DOHH2 (cell line): ENCODE measurements at regions not wholly inside any gene's neighbourhood (a gene's known extent, or its start where the extent isn't known, plus 50 kb on each side); places are given as distances from the start of the nearest gene placed in this dataset.

ENCODE experiments used
- H3F3A ChIP-seq: fragments of 200-600 bp; sonication (generic), shearing (Covaris generic); 2 replicates; pipeline ENCODE4 v1.6.0; 2016; ENCODE audit warnings: antibody characterized with exemption, mild to moderate bottlenecking; ENCODE audit not compliant: control insufficient read depth, insufficient read depth
- H3K27ac ChIP-seq: fragments of 200-600 bp; sonication (generic); 2 replicates; pipeline ENCODE4 v1.5.1; 2014; ENCODE audit warnings: low read depth, mild to moderate bottlenecking, low read length, moderate library complexity
- H3K27me3 ChIP-seq: fragments of 200-600 bp; sonication (generic); 2 replicates; pipeline ENCODE4 v1.6.1; 2014; ENCODE audit warnings: mild to moderate bottlenecking, low read length, mixed read lengths; ENCODE audit not compliant: control insufficient read depth
- H3K36me3 ChIP-seq: fragments of 200-600 bp; sonication (generic); 2 replicates; pipeline ENCODE4 v1.6.1; 2014; ENCODE audit warnings: mild to moderate bottlenecking, low read length, moderate library complexity, mixed read lengths; ENCODE audit not compliant: control insufficient read depth
- H3K4me1 ChIP-seq: fragments of 200-600 bp; sonication (generic); 2 replicates; pipeline ENCODE4 v1.6.1; 2014; ENCODE audit warnings: mild to moderate bottlenecking, low read length, mixed read lengths; ENCODE audit not compliant: control insufficient read depth
- H3K4me2 ChIP-seq: fragments of 200-600 bp; sonication (generic); 2 replicates; pipeline ENCODE4 v1.6.0; 2014; ENCODE audit warnings: mild to moderate bottlenecking, low read length, moderate library complexity
- H3K4me3 ChIP-seq: fragments of 200-600 bp; sonication (generic); 2 replicates; pipeline ENCODE4 v1.5.1; 2014; ENCODE audit warnings: mild to moderate bottlenecking, low read length, mixed read lengths
- H3K79me2 ChIP-seq: fragments of 200-600 bp; sonication (generic); 2 replicates; pipeline ENCODE4 v1.6.1; 2014; ENCODE audit warnings: mild to moderate bottlenecking, low read length, mixed read lengths; ENCODE audit not compliant: control insufficient read depth
- H3K9me2 ChIP-seq: fragments of 200-600 bp; sonication (generic); replicated peaks from 2 replicates; pipeline ENCODE4 v1.6.1; 2014; ENCODE audit warnings: mild to moderate bottlenecking, low read length, mixed read lengths; ENCODE audit not compliant: control insufficient read depth
- H3K9me3 ChIP-seq: fragments of 200-600 bp; sonication (generic); 2 replicates; pipeline ENCODE4 v1.6.1; 2014; ENCODE audit warnings: antibody characterized with exemption, low read length, mixed read lengths; ENCODE audit not compliant: control insufficient read depth, insufficient read depth
- H4K20me1 ChIP-seq: fragments of 200-600 bp; sonication (generic); 2 replicates; pipeline ENCODE4 v1.6.0; 2014; ENCODE audit warnings: low read depth, mild to moderate bottlenecking, antibody characterized with exemption, low read length, moderate library complexity; ENCODE audit not compliant: control insufficient read depth, insufficient read depth
- EZH2phosphoT487 ChIP-seq: fragments of 200-600 bp; sonication (generic); IDR thresholded peaks from 2 replicates; pipeline ENCODE4 v1.6.1; 2017; ENCODE audit warnings: borderline replicate concordance, mild to moderate bottlenecking, antibody characterized with exemption, low read length, moderate library complexity, mixed read lengths
- TF ChIP-seq, protein P1 (sequence below): fragments of 200-600 bp; sonication (generic); IDR thresholded peaks from one replicate; pipeline ENCODE4 v1.5.1; 2014; ENCODE audit warnings: antibody characterized with exemption, mild to moderate bottlenecking, low read depth, low read length; ENCODE audit not compliant: poor library complexity, severe bottlenecking

DNA sequence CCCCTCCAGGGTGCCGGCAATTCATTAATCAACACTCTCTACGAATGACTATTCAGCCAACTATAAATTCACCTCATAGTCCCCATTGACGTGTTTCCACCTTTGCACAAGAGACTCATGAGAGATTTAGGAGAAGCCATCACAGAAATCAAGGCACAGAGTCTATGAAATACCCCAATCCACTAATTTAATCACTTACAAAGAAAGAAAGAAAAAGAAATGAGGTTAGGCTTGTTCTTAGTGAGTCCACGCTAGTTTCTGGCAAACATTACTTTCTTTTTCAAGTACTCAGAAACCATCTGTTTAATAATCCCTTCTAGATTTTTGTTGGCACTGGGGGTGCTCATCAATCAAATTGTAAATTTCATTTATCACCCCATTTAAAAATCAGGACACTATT, 125.2 kb upstream of the ADPGK start:
- H4K20me1 ChIP-seq: no peaks in the 10 kb centered on the region
- no peaks in the 10 kb centered on the region for H3K9me2 ChIP-seq
- H3K36me3 ChIP-seq: no peaks in the 10 kb centered on the region
- no peaks in the 10 kb centered on the region for H3K4me1 ChIP-seq
- no peak overlapping the region for H3K4me3 ChIP-seq
- no peak for TF ChIP-seq EZH2phosphoT487
- peaks cover 5% of the 10 kb centered on the region; the same call in 1 of the 2 replicates for H3K27me3 ChIP-seq
- H3K9me3 ChIP-seq: no peaks in the 10 kb centered on the region
- no peak overlapping the region for H3K4me2 ChIP-seq
- H3K79me2 ChIP-seq: no peaks in the 10 kb centered on the region
- H3F3A ChIP-seq: no peaks in the 10 kb centered on the region
- H3K27ac ChIP-seq: no peak overlapping the region

DNA sequence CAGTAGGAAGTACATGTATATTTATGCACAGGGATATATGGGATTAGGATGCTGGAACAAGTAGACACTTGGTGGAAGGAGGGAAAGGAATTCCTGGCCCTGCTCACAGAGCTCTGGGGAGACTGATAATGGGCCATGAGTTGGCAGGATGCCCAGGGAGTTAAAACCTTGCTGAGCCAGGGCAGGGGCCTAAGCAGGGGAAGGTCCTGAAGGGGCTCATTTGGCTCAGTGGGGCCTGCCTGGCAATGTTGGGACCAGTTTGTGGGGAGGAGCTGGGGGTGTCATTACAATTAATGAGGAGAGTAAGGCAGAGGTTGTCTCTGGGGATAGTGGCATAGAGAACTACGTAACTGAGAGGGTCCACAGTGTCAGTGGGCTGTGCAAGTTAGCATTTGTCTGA, 124.2 kb upstream of the ADPGK start:
- no peak overlapping the region for H3K4me3 ChIP-seq
- TF ChIP-seq, protein P1, sequence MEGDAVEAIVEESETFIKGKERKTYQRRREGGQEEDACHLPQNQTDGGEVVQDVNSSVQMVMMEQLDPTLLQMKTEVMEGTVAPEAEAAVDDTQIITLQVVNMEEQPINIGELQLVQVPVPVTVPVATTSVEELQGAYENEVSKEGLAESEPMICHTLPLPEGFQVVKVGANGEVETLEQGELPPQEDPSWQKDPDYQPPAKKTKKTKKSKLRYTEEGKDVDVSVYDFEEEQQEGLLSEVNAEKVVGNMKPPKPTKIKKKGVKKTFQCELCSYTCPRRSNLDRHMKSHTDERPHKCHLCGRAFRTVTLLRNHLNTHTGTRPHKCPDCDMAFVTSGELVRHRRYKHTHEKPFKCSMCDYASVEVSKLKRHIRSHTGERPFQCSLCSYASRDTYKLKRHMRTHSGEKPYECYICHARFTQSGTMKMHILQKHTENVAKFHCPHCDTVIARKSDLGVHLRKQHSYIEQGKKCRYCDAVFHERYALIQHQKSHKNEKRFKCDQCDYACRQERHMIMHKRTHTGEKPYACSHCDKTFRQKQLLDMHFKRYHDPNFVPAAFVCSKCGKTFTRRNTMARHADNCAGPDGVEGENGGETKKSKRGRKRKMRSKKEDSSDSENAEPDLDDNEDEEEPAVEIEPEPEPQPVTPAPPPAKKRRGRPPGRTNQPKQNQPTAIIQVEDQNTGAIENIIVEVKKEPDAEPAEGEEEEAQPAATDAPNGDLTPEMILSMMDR: no peak
- no peak for TF ChIP-seq EZH2phosphoT487
- H3K9me2 ChIP-seq: no peaks in the 10 kb centered on the region
- peaks cover 11% of the 10 kb centered on the region; the same call in 1 of the 2 replicates for H3K27me3 ChIP-seq
- no peaks in the 10 kb centered on the region for H3K79me2 ChIP-seq
- H3F3A ChIP-seq: no peaks in the 10 kb centered on the region
- no peak overlapping the region for H3K4me2 ChIP-seq
- H3K4me1 ChIP-seq: no peaks in the 10 kb centered on the region
- no peaks in the 10 kb centered on the region for H3K9me3 ChIP-seq
- no peak overlapping the region for H3K27ac ChIP-seq
- H3K36me3 ChIP-seq: no peaks in the 10 kb centered on the region
- H4K20me1 ChIP-seq: no peaks in the 10 kb centered on the region

DNA sequence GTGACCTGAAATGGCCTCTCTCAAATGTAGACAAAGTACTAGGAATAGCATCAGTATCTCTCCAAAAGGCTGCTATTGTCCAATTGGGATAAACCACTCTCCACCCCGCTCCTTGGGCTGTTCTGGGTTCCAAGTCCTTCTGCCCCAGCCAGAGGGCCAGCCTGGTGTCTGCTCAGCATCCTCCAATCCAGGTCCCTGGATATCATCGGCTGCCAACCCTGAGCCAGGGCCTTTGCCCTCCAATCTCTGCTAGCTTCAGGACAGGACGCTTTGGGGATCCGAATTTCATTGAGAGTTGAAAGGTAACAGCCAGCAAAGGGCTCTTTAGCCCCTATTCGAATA, 119.3 kb upstream of the ADPGK start:
- TF ChIP-seq, protein P1: no peak
- no peak for TF ChIP-seq EZH2phosphoT487
- no peaks in the 10 kb centered on the region for H3K4me1 ChIP-seq
- no peaks in the 10 kb centered on the region for H3F3A ChIP-seq
- no peaks in the 10 kb centered on the region for H3K36me3 ChIP-seq
- no peaks in the 10 kb centered on the region for H3K79me2 ChIP-seq
- no peak overlapping the region for H3K4me3 ChIP-seq
- no peaks in the 10 kb centered on the region for H3K9me2 ChIP-seq
- no peak overlapping the region for H3K27ac ChIP-seq
- peaks cover 21% of the 10 kb centered on the region for H3K27me3 ChIP-seq
- H4K20me1 ChIP-seq: no peaks in the 10 kb centered on the region
- H3K9me3 ChIP-seq: no peaks in the 10 kb centered on the region
- no peak overlapping the region for H3K4me2 ChIP-seq

DNA sequence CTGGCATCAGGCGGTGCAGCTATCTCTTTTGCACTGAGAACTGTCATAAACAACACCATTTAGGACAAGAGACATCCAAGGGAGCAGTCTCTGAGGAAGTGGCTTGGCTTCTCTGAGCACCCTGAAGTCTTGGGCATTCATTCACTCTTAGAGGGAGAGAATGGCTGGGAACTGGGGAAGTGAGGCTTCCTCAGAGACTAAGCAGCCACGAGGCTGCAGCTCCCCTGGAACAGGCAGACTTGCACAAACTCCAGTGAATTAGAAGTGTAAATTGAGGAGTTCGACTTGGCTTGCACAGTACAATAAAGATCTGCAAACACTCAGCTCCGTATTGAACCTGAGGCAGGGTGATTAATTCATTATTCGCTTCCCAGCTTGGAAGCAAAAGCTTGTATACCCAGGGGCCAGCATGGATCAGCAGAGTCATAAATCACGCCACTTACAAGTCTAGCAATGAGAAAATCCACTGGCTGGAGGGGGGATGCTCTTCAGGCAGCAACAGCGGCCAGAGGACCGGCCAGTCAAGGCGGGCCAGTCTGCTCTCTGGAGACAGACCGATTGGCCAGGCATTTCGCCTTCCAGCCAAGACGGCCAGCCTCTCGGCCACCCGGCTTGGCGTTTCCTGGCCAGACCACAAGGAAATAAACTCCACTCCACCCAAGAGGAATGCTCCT, 118.8 kb upstream of the ADPGK start:
- Histone ChIP-seq H3K4me2 (no peak overlapping the region), H3K36me3 (no peaks in the 10 kb centered on the region), H3K9me3 (no peaks in the 10 kb centered on the region), H3F3A (no peaks in the 10 kb centered on the region), H3K79me2 (no peaks in the 10 kb centered on the region), H3K4me3 (no peak overlapping the region), H3K27me3 (peaks cover 21% of the 10 kb centered on the region), H4K20me1 (no peaks in the 10 kb centered on the region), H3K4me1 (no peaks in the 10 kb centered on the region), H3K27ac (no peak overlapping the region), H3K9me2 (no peaks in the 10 kb centered on the region)
- TF ChIP-seq, protein P1: no peak
- TF ChIP-seq EZH2phosphoT487: no peak
